Aorta (tissue), 5 donors: ENCODE measurements at regions not wholly inside any gene's neighbourhood (a gene's known extent, or its start where the extent isn't known, plus 50 kb on each side); places are given as distances from the start of the nearest gene placed in this dataset.

Experiments
- ATAC-seq: fragments of 200-7000 bp; cut with Tn5 transposase; one replicate; pipeline ENCODE4 v1.9.1; 2022; ENCODE audit warnings: moderate library complexity; ENCODE audit not compliant: low FRiP score
- DNase-seq, 2 donors: peaks; one replicate each; pipeline ENCODE4 v3.0.0-alpha.2; 2020
- H3K27ac ChIP-seq, 2 donors: one replicate each; pipeline ENCODE4 v1.5.1; 2013; ENCODE audit warnings: low read length in 2 of 2, mild to moderate bottlenecking in 2 of 2, moderate library complexity in 2 of 2, control low read depth in 1 of 2, inconsistent platforms in 1 of 2, low read depth in 1 of 2
- H3K27me3 ChIP-seq, 2 donors: one replicate each; pipeline ENCODE4 v1.6.1; 2013; ENCODE audit warnings: control low read depth in 1 of 2, low read length in 1 of 2, mild to moderate bottlenecking in 1 of 2, moderate library complexity in 1 of 2; ENCODE audit not compliant: insufficient read depth in 2 of 2, control insufficient read depth in 1 of 2
- H3K36me3 ChIP-seq, 2 donors: one replicate each; pipeline ENCODE4 v1.6.1; 2013; ENCODE audit warnings: control low read depth in 1 of 2, low read length in 1 of 2, mild to moderate bottlenecking in 1 of 2; ENCODE audit not compliant: insufficient read depth in 2 of 2, control insufficient read depth in 1 of 2
- H3K4me1 ChIP-seq, 2 donors: one replicate each; pipeline ENCODE4 v1.6.1; 2013; ENCODE audit warnings: low read length in 2 of 2, control low read depth in 1 of 2, mild to moderate bottlenecking in 1 of 2, moderate library complexity in 1 of 2; ENCODE audit not compliant: insufficient read depth in 2 of 2, control insufficient read depth in 1 of 2
- H3K4me3 ChIP-seq, 2 donors: one replicate each; pipeline ENCODE4 v1.5.1; 2013; ENCODE audit warnings: low read length in 2 of 2, control low read depth in 1 of 2, mild to moderate bottlenecking in 1 of 2
- H3K9me3 ChIP-seq: one replicate; pipeline ENCODE4 v1.6.1; 2013; ENCODE audit warnings: mild to moderate bottlenecking, low read length; ENCODE audit not compliant: control insufficient read depth
- WGBS, 2 donors: extraction: QIAGEN DNeasy Blood & Tissue Kit; methylation state at CpG; one replicate each; pipeline ENCODE4 v1.1.7; 2013; 5-methylcytosine and 5-hydroxymethylcytosine counted together
- intact Hi-C, 2 donors: fragments of 100-400 bp; cut with DNase I; formaldehyde crosslinking; loops; one replicate each; pipeline versions ENCODE4 v1.14.2 to v1.15.0; 2022
- donor health status: healthy with polysubstance abuse.
- donor health status: Bipolar disorder and iron deficiency.
- donor health status: DM: no; HTN: no; CAD: no.
- donor health status: DM: no; HTN: no; CAD: no.
- donor health status: DM: yes; HTN: yes; CAD: no.

DNA sequence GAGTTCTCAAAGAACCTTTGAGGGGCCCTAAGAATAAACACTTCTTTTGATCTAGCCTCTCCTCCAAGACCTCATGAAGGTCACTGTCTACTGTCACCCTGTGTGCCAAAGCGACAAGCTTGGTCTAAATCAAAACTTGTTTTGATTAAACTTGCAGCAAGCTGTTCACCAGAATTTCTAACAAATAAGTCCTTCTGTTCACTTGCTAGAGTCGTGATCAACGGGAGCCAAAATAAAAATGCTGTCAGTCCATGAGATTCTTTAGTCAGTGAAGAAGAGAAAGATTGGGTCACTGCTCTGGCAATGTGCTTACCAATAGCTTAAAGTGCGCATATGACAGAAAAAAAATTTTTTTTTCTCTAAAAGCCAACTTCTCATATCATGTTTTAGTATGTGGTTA lies 53.9 kb upstream of the GALNT5 start:
- H3K27ac ChIP-seq: no peak overlapping the region

DNA sequence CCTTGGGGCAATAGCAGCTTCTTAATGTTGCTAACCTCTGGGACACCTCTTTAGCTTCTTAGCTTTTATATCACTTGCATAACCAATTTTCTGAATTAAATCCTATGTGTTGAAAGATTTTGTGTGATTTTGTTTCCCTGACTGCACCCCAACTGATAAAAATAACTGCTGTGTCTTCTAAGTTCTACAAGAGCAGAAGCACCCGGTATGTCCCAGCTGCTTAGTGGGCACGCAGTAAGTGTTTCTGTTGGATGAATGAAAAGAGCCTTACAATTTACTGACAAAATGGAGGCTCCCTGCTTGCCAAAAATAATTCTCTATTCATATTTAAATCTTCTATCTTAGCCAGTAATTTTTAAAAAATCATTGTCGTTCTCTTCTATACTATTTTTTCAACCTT lies 53.1 kb upstream of the GALNT5 start:
- 48 to 51% methylated on average over 3 of the region's 3 CpGs for WGBS, 2 donors
- ATAC-seq: no peak
- no peak for DNase-seq
- H3K36me3 ChIP-seq: no peaks in the 10 kb centered on the region
- H3K9me3 ChIP-seq: no peaks in the 10 kb centered on the region
- H3K27ac ChIP-seq: no peak overlapping the region
- intact Hi-C loops: no loop called here
- no peaks in the 10 kb centered on the region for H3K27me3 ChIP-seq
- no peak overlapping the region for H3K4me3 ChIP-seq
- no peaks in the 10 kb centered on the region for H3K4me1 ChIP-seq

More for the DNA sequence above, 53.9 kb upstream of the GALNT5 start:
- WGBS, 2 donors: 86 to 87% methylated on average over 4 of the region's 4 CpGs
- no peak overlapping the region for H3K4me3 ChIP-seq
- ATAC-seq (no peak), DNase-seq (no peak)
- H3K36me3 ChIP-seq: no peaks in the 10 kb centered on the region
- no peaks in the 10 kb centered on the region for H3K9me3 ChIP-seq
- H3K27me3 ChIP-seq: no peaks in the 10 kb centered on the region
- H3K4me1 ChIP-seq: no peaks in the 10 kb centered on the region
- intact Hi-C loops: no loop called here

DNA sequence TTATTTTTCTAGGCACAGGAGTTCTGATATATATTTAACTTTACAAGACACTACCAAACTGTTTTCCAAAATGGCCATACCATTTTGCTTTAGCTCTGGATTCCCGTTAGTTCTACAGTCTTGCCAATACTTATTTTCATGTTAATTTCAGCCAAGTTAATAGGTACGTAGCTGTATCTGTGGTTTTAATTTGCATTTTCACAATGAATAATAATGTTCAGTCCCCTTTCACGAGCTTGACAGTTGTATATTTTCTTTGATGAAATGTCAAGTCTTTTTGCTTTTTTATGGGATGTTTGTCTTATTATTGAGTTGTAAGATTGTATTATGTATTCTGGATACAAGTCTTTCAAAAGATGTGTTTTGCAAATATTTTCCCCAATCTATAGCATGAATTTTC lies 50.6 kb upstream of the GALNT5 start:
- DNase-seq (no peak), ATAC-seq (no peak)
- no peak overlapping the region for H3K27ac ChIP-seq
- WGBS, 2 donors: 49 to 59% methylated on average over 3 of the region's 3 CpGs
- H3K36me3 ChIP-seq: no peaks in the 10 kb centered on the region
- no peaks in the 10 kb centered on the region for H3K27me3 ChIP-seq
- H3K4me3 ChIP-seq: no peak overlapping the region
- intact Hi-C loops: no loop called here
- no peaks in the 10 kb centered on the region for H3K4me1 ChIP-seq
- no peaks in the 10 kb centered on the region for H3K9me3 ChIP-seq
